HCT116 (cell line): ENCODE measurements at regions not wholly inside any gene's neighbourhood (a gene's known extent, or its start where the extent isn't known, plus 50 kb on each side); places are given as distances from the start of the nearest gene placed in this dataset.

Experiments used
- CBX3 ChIP-seq: IDR thresholded peaks from 2 replicates; pipeline ENCODE4 v1.6.1; 2012; ENCODE audit warnings: low read depth
- CEBPB ChIP-seq: IDR thresholded peaks from 2 replicates; pipeline ENCODE4 v1.6.1; 2012; ENCODE audit warnings: low read depth
- EZH2phosphoT487 ChIP-seq: fragments of 200-600 bp; IDR thresholded peaks from 2 replicates; pipeline ENCODE4 v1.6.1; 2018; ENCODE audit warnings: antibody characterized with exemption, borderline replicate concordance
- JUND ChIP-seq: IDR thresholded peaks from 2 replicates; pipeline ENCODE4 v1.6.1; 2012
- MAX ChIP-seq: IDR thresholded peaks from 2 replicates; pipeline ENCODE4 v1.6.1; 2012
- POLR2A ChIP-seq: IDR thresholded peaks from 2 replicates; pipeline ENCODE4 v1.7.0; 2011; ENCODE audit warnings: borderline replicate concordance; ENCODE audit not compliant: insufficient read depth, insufficient read length; ENCODE audit errors: extremely low read depth
- POLR2AphosphoS5 ChIP-seq: IDR thresholded peaks from 2 replicates; pipeline ENCODE4 v1.6.1; 2011; ENCODE audit warnings: mild to moderate bottlenecking, low read depth, low read length, moderate library complexity
- REST ChIP-seq: IDR thresholded peaks from 2 replicates; pipeline ENCODE4 v1.6.1; 2012; ENCODE audit warnings: low read depth
- TF ChIP-seq, protein P1 (sequence below), 3 experiments: fragments of 200-600 bp in 1 of 3; sonication (generic) in 1 of 3; IDR thresholded peaks in 2 of 3; conservative IDR thresholded peaks in 1 of 3; 2 replicates each; pipeline ENCODE4 v1.5.1; 2012 to 2017; ENCODE audit warnings: low read depth in 2 of 3, low read length in 2 of 3, antibody characterized with exemption in 1 of 3, borderline replicate concordance in 1 of 3, control low read depth in 1 of 3, mild to moderate bottlenecking in 1 of 3, mixed read lengths in 1 of 3, mixed run types in 1 of 3, moderate library complexity in 1 of 3; ENCODE audit not compliant: insufficient read depth in 1 of 3

DNA sequence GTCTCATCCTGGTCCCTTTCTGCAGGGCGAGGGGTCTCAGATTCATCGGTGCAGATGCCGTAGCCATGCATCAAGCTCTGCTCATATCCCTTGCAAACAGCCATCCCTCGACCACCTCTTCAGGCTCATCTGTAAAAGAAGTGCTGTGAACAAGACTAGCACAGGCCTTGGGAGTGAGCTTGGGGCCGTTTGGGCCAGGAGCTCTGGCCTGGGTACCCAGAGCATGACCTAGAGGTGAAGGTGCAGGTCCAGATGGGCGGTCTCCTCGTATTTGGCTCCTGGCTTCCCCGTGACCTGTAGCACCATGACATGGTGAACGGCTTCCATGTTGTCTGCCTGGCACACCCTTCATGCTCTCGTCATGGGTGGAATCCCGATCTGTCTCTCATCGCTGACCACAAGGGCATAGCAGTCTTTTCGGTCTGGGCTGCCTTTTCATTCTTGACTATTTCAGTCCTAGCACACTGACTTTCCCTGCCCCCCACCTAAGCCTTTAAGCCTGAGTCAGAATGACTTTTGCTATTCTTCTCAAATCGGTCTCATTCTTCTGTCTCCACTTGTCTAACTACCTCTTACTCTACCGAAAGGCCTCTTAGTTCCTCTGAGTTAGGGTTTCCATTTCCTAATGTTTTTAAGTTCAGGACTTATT, 216.0 kb downstream of the FOXL1 start:
- no peak for TF ChIP-seq POLR2AphosphoS5
- no peak for TF ChIP-seq POLR2A
- no peak for TF ChIP-seq CEBPB
- TF ChIP-seq, protein P1, sequence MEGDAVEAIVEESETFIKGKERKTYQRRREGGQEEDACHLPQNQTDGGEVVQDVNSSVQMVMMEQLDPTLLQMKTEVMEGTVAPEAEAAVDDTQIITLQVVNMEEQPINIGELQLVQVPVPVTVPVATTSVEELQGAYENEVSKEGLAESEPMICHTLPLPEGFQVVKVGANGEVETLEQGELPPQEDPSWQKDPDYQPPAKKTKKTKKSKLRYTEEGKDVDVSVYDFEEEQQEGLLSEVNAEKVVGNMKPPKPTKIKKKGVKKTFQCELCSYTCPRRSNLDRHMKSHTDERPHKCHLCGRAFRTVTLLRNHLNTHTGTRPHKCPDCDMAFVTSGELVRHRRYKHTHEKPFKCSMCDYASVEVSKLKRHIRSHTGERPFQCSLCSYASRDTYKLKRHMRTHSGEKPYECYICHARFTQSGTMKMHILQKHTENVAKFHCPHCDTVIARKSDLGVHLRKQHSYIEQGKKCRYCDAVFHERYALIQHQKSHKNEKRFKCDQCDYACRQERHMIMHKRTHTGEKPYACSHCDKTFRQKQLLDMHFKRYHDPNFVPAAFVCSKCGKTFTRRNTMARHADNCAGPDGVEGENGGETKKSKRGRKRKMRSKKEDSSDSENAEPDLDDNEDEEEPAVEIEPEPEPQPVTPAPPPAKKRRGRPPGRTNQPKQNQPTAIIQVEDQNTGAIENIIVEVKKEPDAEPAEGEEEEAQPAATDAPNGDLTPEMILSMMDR (IDR thresholded peaks at IDR 0.05 in 2 of 3, conservative IDR thresholded peaks at IDR 0.05 in 1 of 3; ENCODE audit: borderline replicate concordance in 1 of 3, insufficient read depth in 1 of 3, low read depth in 2 of 3, low read length in 2 of 3): no peak
- no peak for TF ChIP-seq JUND
- TF ChIP-seq CBX3: no peak
- TF ChIP-seq MAX: no peak
- no peak for TF ChIP-seq EZH2phosphoT487
- TF ChIP-seq REST: no peak
